ENCODE measurements at regions not wholly inside any gene's neighbourhood (a gene's known extent, or its start where the extent isn't known, plus 50 kb on each side); places are given as distances from the start of the nearest gene placed in this dataset.
"Not testable (repeated sequence)": the region's sequence is repeated elsewhere in the genome, so short reads cannot be mapped to it uniquely, and the experiment has no call there.

GRCh38 chr20:48215536-48215935, 430.3 kb upstream of the SULF2 start:
- no peak for DNase-seq (ENCODE audit: low spot score in 2 of 2)
- intact Hi-C loops (cut with DNase I): no loop called here
- TF ChIP-seq, protein P1, sequence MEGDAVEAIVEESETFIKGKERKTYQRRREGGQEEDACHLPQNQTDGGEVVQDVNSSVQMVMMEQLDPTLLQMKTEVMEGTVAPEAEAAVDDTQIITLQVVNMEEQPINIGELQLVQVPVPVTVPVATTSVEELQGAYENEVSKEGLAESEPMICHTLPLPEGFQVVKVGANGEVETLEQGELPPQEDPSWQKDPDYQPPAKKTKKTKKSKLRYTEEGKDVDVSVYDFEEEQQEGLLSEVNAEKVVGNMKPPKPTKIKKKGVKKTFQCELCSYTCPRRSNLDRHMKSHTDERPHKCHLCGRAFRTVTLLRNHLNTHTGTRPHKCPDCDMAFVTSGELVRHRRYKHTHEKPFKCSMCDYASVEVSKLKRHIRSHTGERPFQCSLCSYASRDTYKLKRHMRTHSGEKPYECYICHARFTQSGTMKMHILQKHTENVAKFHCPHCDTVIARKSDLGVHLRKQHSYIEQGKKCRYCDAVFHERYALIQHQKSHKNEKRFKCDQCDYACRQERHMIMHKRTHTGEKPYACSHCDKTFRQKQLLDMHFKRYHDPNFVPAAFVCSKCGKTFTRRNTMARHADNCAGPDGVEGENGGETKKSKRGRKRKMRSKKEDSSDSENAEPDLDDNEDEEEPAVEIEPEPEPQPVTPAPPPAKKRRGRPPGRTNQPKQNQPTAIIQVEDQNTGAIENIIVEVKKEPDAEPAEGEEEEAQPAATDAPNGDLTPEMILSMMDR (IDR thresholded peaks at IDR 0.05): no peak
- Histone ChIP-seq H3K4me1 (no peaks in the 10 kb centered on the region), H3K9me3 (no peaks in the 10 kb centered on the region), H3K27me3 (no peaks in the 10 kb centered on the region), H3K27ac (no peak overlapping the region), H3K36me3 (no peaks in the 10 kb centered on the region), H3K4me3 (no peak overlapping the region)

DNA sequence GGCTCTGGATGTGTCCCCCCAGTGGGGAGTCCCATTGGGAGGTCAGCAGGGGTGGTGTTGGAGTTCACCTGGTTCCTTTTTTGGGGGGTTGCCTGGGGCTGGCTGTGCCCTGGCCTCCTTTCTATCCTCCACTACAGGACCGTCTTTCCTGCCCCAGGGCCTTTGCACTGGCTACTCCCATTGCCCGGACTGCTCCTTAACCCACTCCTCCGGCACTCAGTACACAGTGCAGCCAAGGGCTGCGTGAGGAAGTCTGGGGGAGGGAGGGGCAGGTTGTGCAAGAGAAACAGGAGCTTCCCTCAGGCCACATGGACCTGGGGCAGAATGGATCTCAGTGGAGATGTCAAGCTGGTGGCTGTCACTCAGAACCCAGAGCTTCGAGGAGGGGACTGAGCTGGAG, 429.3 kb upstream of the SULF2 start:
- Histone ChIP-seq H3K4me3 (no peak overlapping the region), H3K27ac (no peak overlapping the region), H3K36me3 (no peaks in the 10 kb centered on the region), H3K27me3 (no peaks in the 10 kb centered on the region), H3K9me3 (no peaks in the 10 kb centered on the region), H3K4me1 (no peaks in the 10 kb centered on the region)
- DNase-seq (ENCODE audit: low spot score in 2 of 2): no peak
- intact Hi-C loops (cut with DNase I): no loop called here
- TF ChIP-seq, protein P1 (IDR thresholded peaks at IDR 0.05): no peak

GRCh38 chr20:48213635-48214034, 428.4 kb upstream of the SULF2 start:
- intact Hi-C loops (cut with DNase I); H3K4me3 ChIP-seq; H3K9me3 ChIP-seq; H3K4me1 ChIP-seq; DNase-seq (ENCODE audit: low spot score in 2 of 2); H3K27ac ChIP-seq; H3K27me3 ChIP-seq; H3K36me3 ChIP-seq: not testable (repeated sequence)

DNA sequence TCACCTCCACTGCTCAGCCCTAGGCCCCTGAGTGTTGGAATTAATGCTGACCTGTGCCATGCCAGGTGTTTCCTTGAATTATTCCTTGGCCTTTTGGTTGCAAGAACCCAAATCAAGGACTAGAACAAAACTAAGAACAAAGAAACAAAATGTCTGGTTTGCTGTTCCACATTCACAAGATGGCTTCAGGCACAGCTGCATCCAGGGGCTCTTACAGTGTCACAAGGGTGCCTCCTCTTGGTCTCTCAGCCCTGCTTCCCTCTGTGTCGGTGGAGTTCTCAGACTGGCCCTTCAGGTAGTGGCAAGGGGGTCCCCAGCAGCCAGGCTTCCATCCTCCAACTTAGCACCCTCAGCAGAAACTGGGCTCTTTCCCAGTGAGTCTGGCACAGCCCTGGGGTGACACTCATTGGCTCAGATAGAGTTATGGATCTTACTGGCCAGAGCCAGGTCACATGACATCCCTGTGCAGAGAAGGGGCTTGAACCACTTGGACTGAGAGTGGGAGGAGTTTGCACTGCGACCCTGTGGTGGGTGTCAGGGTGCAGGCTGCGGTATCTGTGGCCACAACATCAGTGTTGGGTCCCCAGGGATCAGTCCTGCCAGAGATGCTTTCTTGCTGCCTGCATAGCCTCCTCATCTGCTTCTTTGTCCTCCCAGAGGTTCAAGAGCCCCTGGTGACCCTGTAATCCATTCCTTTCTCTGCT, 427.7 kb upstream of the SULF2 start:
- H3K27ac ChIP-seq: no peak overlapping the region
- H3K27me3 ChIP-seq: no peaks in the 10 kb centered on the region
- intact Hi-C loops (cut with DNase I): no loop called here
- no peak overlapping the region for H3K4me3 ChIP-seq
- H3K36me3 ChIP-seq: no peaks in the 10 kb centered on the region
- H3K4me1 ChIP-seq: no peaks in the 10 kb centered on the region
- TF ChIP-seq, protein P1 (IDR thresholded peaks at IDR 0.05): no peak
- no peak for DNase-seq (ENCODE audit: low spot score in 2 of 2)
- no peaks in the 10 kb centered on the region for H3K9me3 ChIP-seq

- Histone ChIP-seq H3K36me3 (no peaks in the 10 kb centered on the region), H3K27ac (no peak overlapping the region), H3K9me3 (no peaks in the 10 kb centered on the region), H3K4me3 (no peak overlapping the region), H3K4me1 (no peaks in the 10 kb centered on the region), H3K27me3 (no peaks in the 10 kb centered on the region)
- TF ChIP-seq, protein P1 (IDR thresholded peaks at IDR 0.05): no peak
- intact Hi-C loops (cut with DNase I): no loop called here
- DNase-seq (ENCODE audit: low spot score in 2 of 2): no peak
These were observed 426.6 kb upstream of the SULF2 start for GRCh38 chr20:48211847-48212246.

DNA sequence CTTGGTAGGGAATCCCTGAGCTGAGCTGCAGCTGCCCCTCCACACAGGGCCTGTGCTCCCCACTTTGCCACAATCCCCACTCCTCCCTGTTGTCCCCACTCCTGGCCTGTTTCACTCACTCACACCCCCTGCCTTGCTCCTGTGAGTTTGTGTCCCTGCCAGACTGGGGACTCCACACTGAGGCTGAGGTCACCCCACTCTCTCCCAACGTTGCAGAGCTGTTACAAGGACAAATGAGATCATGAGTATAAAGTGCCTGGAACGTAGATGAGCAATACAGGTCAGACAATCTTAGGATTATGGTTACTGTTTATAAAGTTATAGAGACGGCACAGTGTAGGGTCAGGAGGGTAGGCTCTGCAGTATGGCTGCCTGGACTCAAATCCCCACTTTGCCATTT, 426.0 kb upstream of the SULF2 start:
- no peak overlapping the region for H3K27ac ChIP-seq
- no peaks in the 10 kb centered on the region for H3K4me1 ChIP-seq
- intact Hi-C loops (cut with DNase I): no loop called here
- DNase-seq (ENCODE audit: low spot score in 2 of 2): no peak
- no peak overlapping the region for H3K4me3 ChIP-seq
- TF ChIP-seq, protein P1 (IDR thresholded peaks at IDR 0.05): no peak
- no peaks in the 10 kb centered on the region for H3K27me3 ChIP-seq
- no peaks in the 10 kb centered on the region for H3K36me3 ChIP-seq
- no peaks in the 10 kb centered on the region for H3K9me3 ChIP-seq

Data from ascending aorta (tissue), 2 donors.